ENCODE measurements at regions not wholly inside any gene's neighbourhood (a gene's known extent, or its start where the extent isn't known, plus 50 kb on each side); places are given as distances from the start of the nearest gene placed in this dataset.
"Not testable (repeated sequence)": the region's sequence is repeated elsewhere in the genome, so short reads cannot be mapped to it uniquely, and the experiment has no call there.

- no peak overlapping the region for H3K4me3 ChIP-seq (ENCODE audit: insufficient read depth, low read length)
- no peak overlapping the region for H3K4me2 ChIP-seq (ENCODE audit: insufficient read depth, low read length)
- no peak for TF ChIP-seq CTCF (IDR thresholded peaks at IDR 0.05; ENCODE audit: extremely low read depth, low read depth, low read length)
- H3K79me2 ChIP-seq (ENCODE audit: insufficient read depth, low read length) = no peaks in the 10 kb centered on the region
- H3K4me1 ChIP-seq (ENCODE audit: insufficient read depth, low read length) = no peaks in the 10 kb centered on the region
- H4K20me1 ChIP-seq (ENCODE audit: insufficient read depth, low read length) = no peaks in the 10 kb centered on the region
- H2AFZ ChIP-seq (ENCODE audit: low read length) = no peak overlapping the region
- H3K9me3 ChIP-seq (ENCODE audit: low read depth, low read length) = no peaks in the 10 kb centered on the region
- H3K36me3 ChIP-seq (ENCODE audit: insufficient read depth, low read length) = no peaks in the 10 kb centered on the region
- no peak for DNase-seq (ENCODE audit: insufficient read length, low spot score, missing footprints)
- H3K27me3 ChIP-seq (ENCODE audit: insufficient read depth, low read length) = no peaks in the 10 kb centered on the region
- no peak overlapping the region for H3K27ac ChIP-seq (ENCODE audit: low read depth, low read length)
Observed at GRCh38 chr14:57052705-57053302, 215.9 kb downstream of the EXOC5 start.

GRCh38 chr14:57051633-57052032 is 217.1 kb downstream of the EXOC5 start:
- H3K4me3 ChIP-seq (ENCODE audit: insufficient read depth, low read length) = no peak overlapping the region
- no peak for TF ChIP-seq CTCF (IDR thresholded peaks at IDR 0.05; ENCODE audit: extremely low read depth, low read depth, low read length)
- H4K20me1 ChIP-seq (ENCODE audit: insufficient read depth, low read length) = no peaks in the 10 kb centered on the region
- H3K4me1 ChIP-seq (ENCODE audit: insufficient read depth, low read length) = no peaks in the 10 kb centered on the region
- no peaks in the 10 kb centered on the region for H3K79me2 ChIP-seq (ENCODE audit: insufficient read depth, low read length)
- H3K9me3 ChIP-seq (ENCODE audit: low read depth, low read length) = no peaks in the 10 kb centered on the region
- no peak overlapping the region for H3K4me2 ChIP-seq (ENCODE audit: insufficient read depth, low read length)
- H3K27me3 ChIP-seq (ENCODE audit: insufficient read depth, low read length) = no peaks in the 10 kb centered on the region
- DNase-seq (ENCODE audit: insufficient read length, low spot score, missing footprints) = no peak
- H3K27ac ChIP-seq (ENCODE audit: low read depth, low read length) = no peak overlapping the region
- H2AFZ ChIP-seq (ENCODE audit: low read length) = no peak overlapping the region
- no peaks in the 10 kb centered on the region for H3K36me3 ChIP-seq (ENCODE audit: insufficient read depth, low read length)

GRCh38 chr14:57049848-57050247 is 218.9 kb downstream of the EXOC5 start:
- H3K27me3 ChIP-seq (ENCODE audit: insufficient read depth, low read length) = no peaks in the 10 kb centered on the region
- H3K9me3 ChIP-seq (ENCODE audit: low read depth, low read length) = no peaks in the 10 kb centered on the region
- no peaks in the 10 kb centered on the region for H3K4me1 ChIP-seq (ENCODE audit: insufficient read depth, low read length)
- no peak overlapping the region for H3K4me2 ChIP-seq (ENCODE audit: insufficient read depth, low read length)
- no peak overlapping the region for H2AFZ ChIP-seq (ENCODE audit: low read length)
- H3K36me3 ChIP-seq (ENCODE audit: insufficient read depth, low read length) = no peaks in the 10 kb centered on the region
- TF ChIP-seq CTCF (IDR thresholded peaks at IDR 0.05; ENCODE audit: extremely low read depth, low read depth, low read length) = no peak
- no peak for DNase-seq (ENCODE audit: insufficient read length, low spot score, missing footprints)
- H3K27ac ChIP-seq (ENCODE audit: low read depth, low read length) = no peak overlapping the region
- H3K79me2 ChIP-seq (ENCODE audit: insufficient read depth, low read length) = no peaks in the 10 kb centered on the region
- H3K4me3 ChIP-seq (ENCODE audit: insufficient read depth, low read length) = no peak overlapping the region
- no peaks in the 10 kb centered on the region for H4K20me1 ChIP-seq (ENCODE audit: insufficient read depth, low read length)

GRCh38 chr14:57046175-57046574 is 222.5 kb downstream of the EXOC5 start:
- Histone ChIP-seq H3K9me3 (ENCODE audit: low read depth, low read length) (no peaks in the 10 kb centered on the region), H3K4me3 (ENCODE audit: insufficient read depth, low read length) (no peak overlapping the region), H3K79me2 (ENCODE audit: insufficient read depth, low read length) (no peaks in the 10 kb centered on the region), H3K27ac (ENCODE audit: low read depth, low read length) (no peak overlapping the region), H3K4me2 (ENCODE audit: insufficient read depth, low read length) (no peak overlapping the region), H3K27me3 (ENCODE audit: insufficient read depth, low read length) (no peaks in the 10 kb centered on the region), H3K4me1 (ENCODE audit: insufficient read depth, low read length) (no peaks in the 10 kb centered on the region), H2AFZ (ENCODE audit: low read length) (no peak overlapping the region), H4K20me1 (ENCODE audit: insufficient read depth, low read length) (no peaks in the 10 kb centered on the region), H3K36me3 (ENCODE audit: insufficient read depth, low read length) (no peaks in the 10 kb centered on the region)
- no peak for TF ChIP-seq CTCF (IDR thresholded peaks at IDR 0.05; ENCODE audit: extremely low read depth, low read depth, low read length)
- no peak for DNase-seq (ENCODE audit: insufficient read length, low spot score, missing footprints)

GRCh38 chr14:57044101-57044973 is 224.4 kb downstream of the EXOC5 start:
- H4K20me1 ChIP-seq (ENCODE audit: insufficient read depth, low read length); H3K4me3 ChIP-seq (ENCODE audit: insufficient read depth, low read length); DNase-seq (ENCODE audit: insufficient read length, low spot score, missing footprints); H3K79me2 ChIP-seq (ENCODE audit: insufficient read depth, low read length); H2AFZ ChIP-seq (ENCODE audit: low read length); H3K9me3 ChIP-seq (ENCODE audit: low read depth, low read length); H3K4me2 ChIP-seq (ENCODE audit: insufficient read depth, low read length); H3K4me1 ChIP-seq (ENCODE audit: insufficient read depth, low read length); H3K27ac ChIP-seq (ENCODE audit: low read depth, low read length); H3K27me3 ChIP-seq (ENCODE audit: insufficient read depth, low read length); H3K36me3 ChIP-seq (ENCODE audit: insufficient read depth, low read length): not testable (repeated sequence)

Data from osteoblast (primary cell).